Pulmonary artery endothelial cell (primary cell): ENCODE measurements at regions not wholly inside any gene's neighbourhood (a gene's known extent, or its start where the extent isn't known, plus 50 kb on each side); places are given as distances from the start of the nearest gene placed in this dataset.
"Not testable (repeated sequence)": the region's sequence is repeated elsewhere in the genome, so short reads cannot be mapped to it uniquely, and the experiment has no call there.

Experiments used
- DNase-seq: peaks from one replicate; pipeline ENCODE4 v3.0.0-alpha.2; 2011; ENCODE audit warnings: low read depth, low spot score

DNA sequence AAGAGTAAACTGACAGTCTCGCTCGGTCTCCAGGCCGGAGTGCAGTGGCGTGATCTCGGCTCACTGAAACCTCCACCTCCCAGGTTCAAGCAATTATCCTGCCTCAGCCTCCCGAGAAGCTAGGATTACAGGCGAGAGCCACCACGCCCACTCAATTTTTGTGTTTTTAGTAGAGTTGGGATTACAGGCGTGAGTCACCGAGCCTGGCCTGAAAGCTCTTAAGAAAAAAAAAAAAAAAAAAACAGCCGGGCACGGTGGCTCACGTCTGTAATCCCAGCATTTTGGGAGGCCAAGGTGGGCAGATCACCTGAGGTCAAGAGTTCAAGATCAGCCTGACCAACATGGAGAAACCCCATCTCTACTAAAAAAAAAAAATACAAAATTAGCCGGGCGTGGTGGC is 55.3 kb upstream of the THOC2 start:
- not testable (repeated sequence) for DNase-seq

DNA sequence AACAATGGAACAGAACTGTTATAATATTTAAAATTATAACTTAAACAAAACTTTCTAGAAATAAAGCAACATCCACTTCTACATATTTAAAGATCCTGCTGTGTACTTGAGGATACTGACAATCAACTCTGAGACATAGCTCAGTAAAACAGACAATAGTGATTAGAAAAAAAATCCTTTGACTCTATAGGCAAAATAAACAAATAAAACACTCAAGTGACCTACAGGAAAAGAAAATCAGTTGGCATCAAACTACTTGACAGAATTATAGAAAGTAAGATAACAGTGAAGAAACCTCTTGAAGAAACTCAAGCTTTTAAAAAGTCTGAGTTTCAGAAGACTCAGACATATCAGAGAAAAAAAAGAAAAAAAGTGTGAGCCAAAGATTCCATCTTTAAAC is 55.9 kb upstream of the THOC2 start:
- DNase-seq: no peak

DNA sequence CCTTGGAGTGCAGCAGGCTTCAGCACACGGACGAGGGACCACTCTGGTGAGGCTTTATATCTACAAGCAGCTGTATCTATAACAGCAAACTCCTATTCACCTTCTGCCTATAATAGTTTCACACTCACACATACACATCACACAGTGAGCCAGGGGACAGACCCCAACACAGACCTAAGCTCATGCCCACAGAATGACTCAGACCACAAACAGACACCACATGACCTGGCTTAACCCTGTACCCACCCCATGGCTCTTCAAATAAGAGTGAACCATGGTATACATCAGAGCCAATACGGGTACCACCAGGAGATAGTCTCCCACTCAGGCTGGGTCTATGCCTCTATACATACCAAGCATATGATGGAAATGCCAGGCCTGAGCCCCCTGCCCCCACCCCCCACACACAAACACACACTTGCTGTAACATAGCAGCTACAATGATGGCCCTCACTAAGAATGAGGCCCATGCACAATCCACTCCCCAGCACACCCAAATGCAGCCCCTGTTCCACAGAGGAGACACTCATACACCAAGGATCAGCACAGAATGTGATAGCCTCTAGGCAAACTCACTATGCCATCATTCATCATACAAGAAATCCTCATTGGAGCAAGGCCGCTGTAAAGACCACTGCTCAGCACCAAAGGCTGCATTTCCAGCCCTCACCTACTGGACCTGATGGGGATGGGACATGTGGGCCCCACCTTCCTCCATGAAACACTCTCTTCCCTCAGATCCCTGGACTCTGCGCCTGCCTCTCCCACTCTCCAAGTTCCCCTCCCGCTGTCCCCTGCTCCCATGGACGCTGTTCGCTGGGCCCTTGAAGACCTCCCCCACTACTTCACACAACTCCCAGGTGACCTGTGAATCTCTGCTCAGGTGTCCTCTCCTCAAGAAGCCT is 62.1 kb upstream of the XIAP start:
- DNase-seq: no peak

DNA sequence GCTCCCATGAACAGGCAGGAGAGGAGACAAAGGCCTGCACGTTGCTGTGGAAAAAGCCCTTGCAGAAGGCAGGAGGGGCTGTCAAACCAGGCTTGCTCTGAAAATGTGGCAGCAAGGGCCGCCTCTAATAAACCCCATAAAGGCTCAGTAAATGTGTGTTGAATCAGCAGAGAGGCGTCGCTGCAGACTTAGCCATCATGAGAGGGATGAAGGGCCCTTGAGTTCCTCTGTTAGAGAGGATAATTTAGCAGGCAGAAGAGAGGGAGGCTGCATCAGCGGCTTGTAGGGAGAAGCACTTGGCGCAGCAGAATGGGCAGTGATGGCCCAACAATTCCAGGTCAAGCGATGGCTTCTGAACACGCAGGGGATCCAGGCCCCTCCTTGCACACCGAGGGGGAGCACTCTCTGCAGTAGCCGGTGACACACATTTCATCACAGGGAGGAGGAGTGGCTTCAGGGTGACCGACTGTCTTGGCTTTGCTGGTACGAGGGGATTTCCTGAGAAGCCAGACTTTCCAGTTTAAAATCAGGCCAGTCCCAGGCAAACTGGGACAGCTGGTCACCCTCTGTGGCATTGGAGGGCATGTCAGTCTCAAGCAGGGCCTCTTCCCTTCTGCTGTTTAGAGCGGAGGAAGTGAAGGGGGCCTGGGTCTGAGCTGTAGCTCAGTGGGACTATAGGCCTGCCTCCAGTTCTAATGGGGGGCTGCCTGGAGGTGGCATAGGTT is 61.0 kb upstream of the XIAP start:
- DNase-seq: not testable (repeated sequence)

DNA sequence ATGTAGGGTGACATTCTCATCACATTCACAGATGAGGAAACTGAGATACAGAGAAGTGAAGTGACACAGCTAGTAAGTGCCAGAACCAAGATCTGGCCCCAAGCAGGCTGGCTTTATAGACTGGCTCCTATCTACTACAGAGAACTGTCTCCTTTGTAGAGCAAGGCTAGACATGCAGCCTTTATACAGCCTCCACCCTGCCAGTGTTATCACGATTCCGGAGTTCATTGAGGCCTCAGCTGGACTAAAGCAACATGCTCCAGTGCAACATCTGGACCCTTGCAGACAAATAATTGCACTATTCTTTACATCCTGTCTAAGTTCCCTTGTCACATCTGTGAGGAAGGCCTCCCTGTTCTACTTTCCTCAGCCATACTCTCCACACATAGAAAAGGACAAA is 58.0 kb upstream of the XIAP start:
- no peak for DNase-seq

DNA sequence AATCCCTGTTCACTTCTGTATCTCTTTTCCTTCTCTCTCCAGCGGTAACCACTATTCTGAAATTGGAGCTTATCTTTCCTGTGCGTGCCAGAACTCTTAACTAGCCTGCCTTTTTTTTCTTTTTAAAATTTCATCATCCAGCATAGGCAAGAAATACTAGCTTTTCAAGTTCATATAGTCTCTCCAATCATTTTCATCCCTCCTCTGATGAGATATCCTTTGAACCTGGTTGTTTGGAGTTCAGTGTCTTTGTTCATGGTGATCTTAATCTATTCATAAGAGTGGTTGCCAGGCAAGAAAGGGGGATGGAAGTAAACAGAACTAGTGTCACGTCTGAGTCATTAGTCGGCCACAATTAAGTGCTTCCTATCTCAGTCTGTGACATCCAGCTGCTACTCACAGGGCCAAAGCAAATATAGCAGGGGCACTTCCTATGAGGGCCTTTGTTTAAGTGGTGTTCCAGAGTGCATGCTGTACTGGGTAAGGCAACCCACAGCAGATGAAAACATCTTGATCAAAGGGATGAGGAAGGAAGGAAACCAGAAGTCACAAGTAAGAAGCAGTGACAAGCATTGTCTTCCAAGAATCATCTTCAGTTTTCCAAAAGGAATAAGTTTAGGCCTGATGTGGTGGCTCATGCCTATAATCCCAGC is 56.4 kb upstream of the XIAP start:
- DNase-seq: peak; percentile 72

DNA sequence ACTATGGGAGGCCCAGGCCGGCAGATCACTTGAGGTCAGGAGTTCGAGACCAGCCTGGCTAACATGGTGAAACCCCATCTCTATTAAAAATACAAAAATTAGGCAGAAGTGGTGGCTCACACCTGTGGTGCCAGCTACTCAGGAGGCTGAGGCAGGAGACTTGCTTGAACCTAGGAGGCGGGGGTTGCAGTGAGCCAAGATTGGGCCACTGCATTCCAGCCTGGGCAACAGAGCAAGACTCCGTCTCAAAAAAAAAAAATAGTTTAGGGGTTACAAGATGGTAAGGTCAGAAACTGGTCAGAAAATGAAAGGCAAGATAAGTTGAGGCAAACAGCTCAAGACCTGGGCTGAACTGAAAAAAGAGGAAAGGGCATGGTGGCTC is 55.9 kb upstream of the XIAP start:
- DNase-seq: not testable (repeated sequence)

DNA sequence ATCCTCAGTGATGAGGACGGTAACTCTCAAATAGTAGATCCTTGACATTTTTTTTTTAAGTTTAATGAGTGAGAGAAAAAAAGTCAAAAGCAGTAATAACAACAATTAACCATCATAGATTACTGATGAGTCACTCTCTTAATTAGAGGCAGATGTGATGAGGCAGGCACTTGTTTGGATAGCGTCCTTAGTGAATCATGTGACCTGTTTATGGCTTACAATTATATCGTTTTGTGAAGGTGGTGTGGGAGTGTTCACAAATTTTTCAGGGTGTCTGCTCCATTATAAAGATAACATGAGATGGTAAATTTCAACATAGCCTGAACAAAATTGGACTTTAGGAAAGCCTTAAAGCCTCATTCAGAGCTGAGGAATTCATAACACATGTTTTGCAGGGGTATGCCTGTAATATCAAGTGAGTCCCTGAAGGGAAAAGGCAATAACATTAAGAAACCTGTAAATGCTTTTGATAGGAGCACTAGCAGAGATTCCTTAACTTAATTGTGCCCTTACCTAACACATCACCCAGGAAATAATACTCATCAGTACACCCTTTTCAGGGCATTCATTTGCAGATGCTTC is 51.9 kb upstream of the XIAP start:
- DNase-seq: no peak

DNA sequence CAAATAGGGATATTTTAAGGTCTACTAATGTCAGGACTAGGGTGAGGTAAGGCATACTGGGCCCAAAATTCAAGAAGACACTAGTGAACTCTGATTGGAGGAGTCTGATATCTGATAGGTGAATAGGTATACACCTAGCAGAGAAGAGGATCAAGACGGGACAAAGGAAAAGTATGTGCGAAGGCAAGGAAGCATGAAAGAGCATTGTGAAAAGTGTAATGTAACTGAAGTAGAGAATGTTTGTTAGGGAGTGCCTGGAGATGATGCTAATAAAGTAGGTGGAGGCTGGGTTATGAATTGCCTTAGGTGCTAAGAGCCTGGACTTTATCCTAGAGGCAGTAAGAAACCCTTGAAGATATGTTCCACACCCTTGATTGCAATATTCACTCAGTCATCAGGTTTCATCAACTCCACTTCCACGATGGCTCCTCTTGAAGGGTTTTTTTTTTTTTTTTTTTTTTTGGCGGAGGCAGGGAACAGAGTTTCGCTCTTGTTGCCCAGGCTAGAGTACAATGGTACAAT is 49.9 kb upstream of the XIAP start:
- no peak for DNase-seq
